ENCODE measurements at regions not wholly inside any gene's neighbourhood (a gene's known extent, or its start where the extent isn't known, plus 50 kb on each side); places are given as distances from the start of the nearest gene placed in this dataset.

DNA sequence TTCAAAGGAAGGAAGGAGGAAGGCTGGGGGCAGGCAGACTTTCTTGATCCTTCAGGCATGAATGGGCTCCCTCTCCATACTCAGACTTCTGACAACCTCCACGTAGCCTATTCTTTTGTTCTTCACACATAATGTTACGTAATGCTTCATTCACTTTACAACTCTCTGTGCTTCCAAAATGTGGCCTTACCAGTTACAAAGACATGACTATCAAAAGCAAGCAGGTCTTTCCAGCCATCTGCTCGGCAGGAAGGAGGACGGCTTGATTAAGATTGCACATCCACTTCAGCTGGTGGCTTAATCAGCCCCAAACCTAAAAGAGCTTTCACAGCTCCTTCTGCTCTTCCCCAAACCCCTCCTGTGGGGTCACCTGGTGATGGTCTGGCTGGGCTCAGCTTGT lies 263.2 kb downstream of the XXYLT1 start:
- no peak for ATAC-seq
- no peak overlapping the region for H3K27ac ChIP-seq
- 65 to 74% methylated on average over 4 of the region's 4 CpGs for WGBS, 2 donors
- TF ChIP-seq, protein P1, sequence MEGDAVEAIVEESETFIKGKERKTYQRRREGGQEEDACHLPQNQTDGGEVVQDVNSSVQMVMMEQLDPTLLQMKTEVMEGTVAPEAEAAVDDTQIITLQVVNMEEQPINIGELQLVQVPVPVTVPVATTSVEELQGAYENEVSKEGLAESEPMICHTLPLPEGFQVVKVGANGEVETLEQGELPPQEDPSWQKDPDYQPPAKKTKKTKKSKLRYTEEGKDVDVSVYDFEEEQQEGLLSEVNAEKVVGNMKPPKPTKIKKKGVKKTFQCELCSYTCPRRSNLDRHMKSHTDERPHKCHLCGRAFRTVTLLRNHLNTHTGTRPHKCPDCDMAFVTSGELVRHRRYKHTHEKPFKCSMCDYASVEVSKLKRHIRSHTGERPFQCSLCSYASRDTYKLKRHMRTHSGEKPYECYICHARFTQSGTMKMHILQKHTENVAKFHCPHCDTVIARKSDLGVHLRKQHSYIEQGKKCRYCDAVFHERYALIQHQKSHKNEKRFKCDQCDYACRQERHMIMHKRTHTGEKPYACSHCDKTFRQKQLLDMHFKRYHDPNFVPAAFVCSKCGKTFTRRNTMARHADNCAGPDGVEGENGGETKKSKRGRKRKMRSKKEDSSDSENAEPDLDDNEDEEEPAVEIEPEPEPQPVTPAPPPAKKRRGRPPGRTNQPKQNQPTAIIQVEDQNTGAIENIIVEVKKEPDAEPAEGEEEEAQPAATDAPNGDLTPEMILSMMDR (IDR thresholded peaks at IDR 0.05) = no peak
- peaks cover 0 to 24% (median 6%) of the 10 kb centered on the region in 9 donors for H3K4me1 ChIP-seq
- no peaks in the 10 kb centered on the region for H3K9me3 ChIP-seq
- intact Hi-C loops (cut with DNase I) = loop anchor here in 7 of 10 donors (5.0 to 10.0 kb wide), 3 partner anchors 97 to 250 kb away; no protein-coding TSS in a partner anchor
- H3K27me3 ChIP-seq = no peaks in the 10 kb centered on the region
- DNase-seq = no peak
- H3K4me3 ChIP-seq = no peak overlapping the region
- no peaks in the 10 kb centered on the region for H3K36me3 ChIP-seq

DNA sequence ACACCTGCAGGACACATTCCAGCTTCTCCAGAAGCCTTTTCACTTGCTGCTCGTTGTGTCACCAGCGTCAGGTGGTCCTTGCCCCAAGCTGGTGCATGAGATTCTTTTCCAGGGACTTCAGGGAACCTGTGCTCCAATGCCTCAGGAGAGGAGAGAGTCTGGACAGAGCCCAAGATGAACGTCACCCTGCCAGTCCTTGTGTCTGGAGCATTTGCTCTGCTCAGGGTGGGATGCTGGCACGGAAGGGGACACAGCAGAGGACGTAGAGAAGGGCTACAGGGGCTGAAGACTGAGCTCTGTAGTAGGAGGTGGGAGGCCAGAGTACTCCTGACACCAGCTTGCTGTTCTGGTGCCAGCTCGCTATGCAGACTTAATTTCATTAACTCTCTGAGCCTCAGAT lies 262.1 kb downstream of the XXYLT1 start:
- Histone ChIP-seq H3K27ac (no peak overlapping the region), H3K4me3 (no peak overlapping the region), H3K9me3 (no peaks in the 10 kb centered on the region), H3K4me1 (peaks cover 0 to 14% (median 0%) of the 10 kb centered on the region in 9 donors), H3K27me3 (no peaks in the 10 kb centered on the region), H3K36me3 (no peaks in the 10 kb centered on the region)
- DNase-seq = no peak
- TF ChIP-seq, protein P1 (IDR thresholded peaks at IDR 0.05) = no peak
- no peak for ATAC-seq
- intact Hi-C loops (cut with DNase I) = loop anchor here in 7 of 10 donors (5.0 to 10.0 kb wide), 3 partner anchors 96 to 248 kb away; no protein-coding TSS in a partner anchor
- 85 to 92% methylated on average over 6 of the region's 6 CpGs for WGBS, 2 donors

DNA sequence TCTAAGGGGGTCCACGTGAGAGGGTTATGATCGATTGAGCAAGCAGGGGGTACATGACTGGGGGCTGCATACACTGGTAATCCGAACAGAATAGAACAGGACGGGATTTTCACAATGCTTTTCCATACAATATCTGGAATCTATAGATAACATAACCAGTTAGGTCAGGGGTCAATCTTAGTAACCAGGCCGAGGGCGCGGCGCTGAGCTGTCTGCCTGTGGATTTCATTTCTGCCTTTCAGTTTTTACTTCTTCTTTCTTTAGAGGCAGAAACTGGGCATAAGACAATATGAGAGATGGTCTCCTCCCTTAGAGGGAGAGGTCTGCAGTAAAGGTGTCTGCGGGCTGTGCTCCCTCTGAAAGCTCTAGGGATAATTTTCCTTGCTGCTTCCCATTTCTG lies 261.3 kb downstream of the XXYLT1 start:
- H3K27me3 ChIP-seq = no peaks in the 10 kb centered on the region
- TF ChIP-seq, protein P1 (IDR thresholded peaks at IDR 0.05) = no peak
- no peaks in the 10 kb centered on the region for H3K9me3 ChIP-seq
- DNase-seq (no peak), ATAC-seq (no peak)
- H3K36me3 ChIP-seq = no peaks in the 10 kb centered on the region
- H3K27ac ChIP-seq = no peak overlapping the region
- intact Hi-C loops (cut with DNase I) = loop anchor here in 7 of 10 donors (5.0 to 10.0 kb wide), 3 partner anchors 95 to 248 kb away; no protein-coding TSS in a partner anchor
- H3K4me3 ChIP-seq = no peak overlapping the region
- 95 to 96% methylated on average over 9 of the region's 9 CpGs for WGBS, 2 donors
- H3K4me1 ChIP-seq = peaks cover 0 to 11% (median 0%) of the 10 kb centered on the region in 9 donors

DNA sequence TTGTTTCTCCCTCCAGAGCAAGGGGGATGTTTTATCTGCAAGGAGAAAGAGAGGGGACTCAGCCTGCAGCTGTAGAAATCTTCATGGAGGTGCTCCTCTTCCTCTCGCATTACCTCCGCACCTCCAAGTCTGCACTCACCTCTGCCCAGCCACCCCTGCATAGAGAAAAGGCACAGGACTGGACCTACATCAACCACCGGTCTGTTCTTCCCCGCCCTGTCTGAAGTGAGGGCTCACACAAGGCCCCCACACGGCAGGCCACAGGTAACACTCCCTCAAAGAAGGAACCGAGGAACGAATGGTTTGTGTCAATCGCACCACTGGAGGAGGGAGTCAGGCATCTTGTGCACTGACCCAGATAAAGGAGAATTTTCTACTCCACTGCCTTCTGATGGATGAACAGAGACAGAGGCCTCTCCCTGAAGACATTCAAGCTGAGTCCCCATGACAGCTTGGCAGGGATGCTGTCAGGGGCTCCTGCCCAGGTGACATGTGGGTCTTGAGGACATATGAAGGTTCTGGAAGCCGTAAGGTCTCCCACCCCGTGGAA lies 260.3 kb downstream of the XXYLT1 start:
- Histone ChIP-seq H3K4me3 (no peak overlapping the region), H3K27me3 (no peaks in the 10 kb centered on the region), H3K27ac (no peak overlapping the region), H3K36me3 (no peaks in the 10 kb centered on the region), H3K9me3 (no peaks in the 10 kb centered on the region), H3K4me1 (peaks cover 0 to 11% (median 0%) of the 10 kb centered on the region in 9 donors)
- DNase-seq (no peak), ATAC-seq (no peak)
- TF ChIP-seq, protein P1 (IDR thresholded peaks at IDR 0.05) = no peak
- WGBS, 2 donors = 95 to 96% methylated on average over 10 of the region's 10 CpGs
- intact Hi-C loops (cut with DNase I) = no loop called here

All from heart right ventricle (tissue), 16 donors.